CD4-positive, alpha-beta T cell treated with Interleukin-2 at 100 ng/mL for 4 hours (primary cell): ENCODE measurements at regions not wholly inside any gene's neighbourhood (a gene's known extent, or its start where the extent isn't known, plus 50 kb on each side); places are given as distances from the start of the nearest gene placed in this dataset.
"Not testable (repeated sequence)": the region's sequence is repeated elsewhere in the genome, so short reads cannot be mapped to it uniquely, and the experiment has no call there.

ENCODE experiments used
- DNase-seq: peaks from one replicate; pipeline ENCODE4 v3.0.0-alpha.2; 2020; ENCODE audit warnings: low spot score

GRCh38 chr6:9830808-9831207 is 584.1 kb downstream of the TFAP2A start:
- DNase-seq, result no peak

DNA sequence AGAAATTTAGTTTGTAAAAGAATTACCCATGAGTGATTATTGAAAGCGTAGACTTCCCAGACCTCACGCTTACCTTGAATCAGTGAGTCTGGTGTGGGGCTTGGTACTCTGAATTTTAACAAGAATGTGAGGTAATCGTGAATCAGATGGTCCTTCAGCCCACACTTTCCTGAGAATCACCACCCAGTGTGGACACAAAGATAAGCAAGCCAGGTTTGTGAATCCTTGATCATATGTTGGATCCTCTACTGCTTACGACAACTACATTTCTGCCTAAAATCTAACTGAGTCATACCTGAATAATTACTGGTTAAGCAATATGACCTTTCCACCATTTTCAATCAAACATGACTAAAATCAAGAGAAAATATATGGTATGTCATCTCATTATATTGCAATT is 589.3 kb downstream of the TFAP2A start:
- DNase-seq, result no peak

DNA sequence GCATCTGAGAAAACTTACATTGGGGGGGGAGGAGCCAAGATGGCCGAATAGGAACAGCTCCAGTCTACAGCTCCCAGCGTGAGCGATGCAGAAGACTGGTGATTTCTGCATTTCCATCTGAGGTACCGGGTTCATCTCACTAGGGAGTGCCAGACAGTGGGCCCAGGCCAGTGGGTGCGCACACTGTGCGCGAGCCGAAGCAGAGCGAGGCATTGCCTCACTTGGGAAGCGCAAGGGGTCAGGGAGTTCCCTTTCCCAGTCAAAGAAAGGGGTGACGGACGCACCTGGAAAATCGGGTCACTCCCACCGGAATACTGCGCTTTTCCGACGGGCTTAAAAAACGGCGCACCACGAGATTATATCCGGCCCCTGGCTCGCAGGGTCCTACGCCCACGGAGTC is 604.1 kb downstream of the TFAP2A start:
- not testable (repeated sequence) for DNase-seq

GRCh38 chr6:9810286-9810685 is 604.6 kb downstream of the TFAP2A start:
- no peak for DNase-seq

GRCh38 chr6:9806195-9806594 is 608.7 kb downstream of the TFAP2A start:
- DNase-seq, result no peak

- no peak for DNase-seq
These were observed 613.6 kb downstream of the TFAP2A start for GRCh38 chr6:9801249-9801754.

GRCh38 chr6:9799582-9799981 is 615.3 kb downstream of the TFAP2A start:
- DNase-seq, result no peak

DNA sequence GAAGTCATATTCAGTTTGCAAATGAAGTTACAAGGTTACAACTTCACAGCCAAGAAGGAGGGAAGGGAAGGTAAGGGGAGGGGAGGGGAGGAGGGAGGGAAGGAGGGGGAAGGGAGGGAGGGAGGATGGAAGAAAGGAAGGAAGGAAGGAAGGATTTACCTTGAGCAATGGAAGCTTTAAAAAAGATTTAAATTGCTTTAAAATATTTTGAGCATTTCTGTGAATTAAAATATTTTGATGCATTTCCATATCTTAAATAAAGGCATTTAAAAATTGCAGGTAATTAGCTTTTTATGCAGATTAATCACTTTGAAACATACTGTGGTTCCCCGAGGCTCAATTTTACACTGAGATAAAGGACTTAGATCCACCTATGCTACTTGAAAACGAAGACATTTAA is 618.0 kb downstream of the TFAP2A start:
- no peak for DNase-seq

DNA sequence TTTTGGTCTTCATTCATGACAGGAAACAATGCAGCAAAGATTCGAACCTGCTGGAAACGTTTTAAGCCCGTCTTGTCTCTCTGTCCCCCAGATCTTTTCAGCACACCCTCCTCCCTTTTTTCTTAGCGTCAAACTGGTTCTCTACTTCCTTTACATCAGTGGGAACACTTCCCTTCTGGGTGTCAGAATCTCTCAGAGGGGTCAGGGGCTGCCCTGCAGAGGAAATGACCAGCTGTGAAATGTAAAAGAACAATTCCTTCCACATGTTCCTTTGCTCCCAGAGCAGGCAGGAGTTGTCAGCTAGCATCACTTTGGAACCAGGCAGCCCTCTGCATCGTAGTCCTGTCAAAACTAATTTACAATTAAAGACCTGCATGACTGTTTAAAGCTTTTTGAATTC is 619.0 kb downstream of the TFAP2A start:
- DNase-seq, result no peak

- DNase-seq, result no peak
These were observed 625.7 kb downstream of the TFAP2A start for GRCh38 chr6:9789201-9789600.

DNA sequence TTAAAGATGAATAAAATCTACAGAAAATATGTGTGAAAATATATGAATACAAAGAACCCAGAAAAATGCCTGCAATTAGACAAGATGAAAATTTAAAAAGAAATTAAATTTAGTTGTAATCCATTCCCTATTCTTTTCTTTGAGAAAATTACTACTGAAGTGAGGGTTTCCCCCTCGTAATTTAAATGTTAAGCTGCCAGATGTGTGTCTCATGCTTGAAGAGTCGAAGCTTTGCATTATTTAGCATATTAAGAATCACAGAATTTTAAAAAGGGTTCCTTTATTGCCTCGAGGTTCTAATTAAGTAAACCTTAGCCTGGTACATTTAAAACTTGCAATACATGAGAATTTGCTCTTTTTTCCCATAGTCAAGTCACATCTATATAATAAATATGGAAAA is 630.1 kb downstream of the TFAP2A start:
- DNase-seq, result no peak

DNA sequence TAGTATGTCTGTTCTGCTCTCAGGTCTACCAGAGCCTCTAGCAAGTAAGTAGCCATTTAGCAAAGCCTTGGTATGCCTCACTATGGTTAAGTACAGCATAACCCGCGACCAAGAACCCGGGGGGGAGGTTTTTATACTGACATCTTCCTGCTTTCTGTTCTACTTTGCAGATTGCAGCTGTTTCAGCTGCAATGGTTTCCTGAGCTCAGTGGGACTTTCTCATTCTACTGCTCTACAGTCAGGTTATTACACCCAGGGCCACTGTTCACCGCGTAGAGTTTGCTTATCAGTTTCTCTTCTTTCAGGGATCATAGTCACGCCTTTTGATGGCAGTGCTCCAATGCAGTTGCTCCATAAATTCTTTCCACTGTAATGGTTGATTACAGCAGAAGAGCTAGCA is 631.3 kb downstream of the TFAP2A start:
- DNase-seq, result no peak

GRCh38 chr6:9766240-9766915 is 648.5 kb downstream of the TFAP2A start:
- DNase-seq, result no peak

DNA sequence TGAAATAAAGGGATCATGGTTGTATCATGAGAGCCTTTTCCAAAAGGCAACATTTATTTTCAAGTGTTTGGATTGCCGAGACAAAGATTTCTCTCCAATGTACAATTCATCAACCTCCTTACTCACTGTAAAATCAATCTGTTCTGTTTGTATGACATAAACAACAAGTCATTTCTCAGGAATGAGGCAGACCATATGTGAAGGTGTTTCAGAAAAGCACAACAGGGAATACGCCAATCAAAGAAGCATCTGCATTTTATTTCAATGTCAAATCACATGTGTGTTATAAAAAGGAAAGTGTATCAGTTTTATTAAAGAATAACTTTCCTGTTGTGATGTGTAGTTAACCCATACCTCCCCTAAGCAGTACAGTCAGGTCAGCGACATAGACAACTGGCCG is 653.7 kb downstream of the TFAP2A start:
- no peak for DNase-seq

GRCh38 chr6:9754515-9754914 is 660.4 kb downstream of the TFAP2A start:
- DNase-seq, result no peak

- no peak for DNase-seq
These were observed 668.9 kb downstream of the TFAP2A start for GRCh38 chr6:9745966-9746365.

DNA sequence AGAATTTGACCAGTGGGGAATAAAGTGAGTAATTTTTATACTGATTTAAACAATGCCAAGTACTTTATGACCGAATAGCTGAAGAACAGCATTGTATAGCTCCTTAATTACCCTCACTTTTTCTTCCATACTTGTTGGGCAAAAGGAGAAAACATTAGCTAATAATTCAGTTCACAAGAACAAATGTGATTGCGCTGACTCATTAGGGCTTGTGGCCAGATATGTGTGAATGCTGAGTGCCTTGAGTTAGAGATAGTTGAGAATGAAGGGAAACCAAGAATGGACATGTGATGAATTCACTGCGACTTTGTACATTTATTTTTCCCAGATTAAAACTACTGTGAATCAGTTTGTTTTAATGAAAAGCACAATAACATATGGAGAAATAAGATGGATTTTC is 669.4 kb downstream of the TFAP2A start:
- no peak for DNase-seq

GRCh38 chr6:9744119-9744518 is 670.8 kb downstream of the TFAP2A start:
- DNase-seq, result no peak

GRCh38 chr6:9732056-9732455 is 682.8 kb downstream of the TFAP2A start:
- no peak for DNase-seq

DNA sequence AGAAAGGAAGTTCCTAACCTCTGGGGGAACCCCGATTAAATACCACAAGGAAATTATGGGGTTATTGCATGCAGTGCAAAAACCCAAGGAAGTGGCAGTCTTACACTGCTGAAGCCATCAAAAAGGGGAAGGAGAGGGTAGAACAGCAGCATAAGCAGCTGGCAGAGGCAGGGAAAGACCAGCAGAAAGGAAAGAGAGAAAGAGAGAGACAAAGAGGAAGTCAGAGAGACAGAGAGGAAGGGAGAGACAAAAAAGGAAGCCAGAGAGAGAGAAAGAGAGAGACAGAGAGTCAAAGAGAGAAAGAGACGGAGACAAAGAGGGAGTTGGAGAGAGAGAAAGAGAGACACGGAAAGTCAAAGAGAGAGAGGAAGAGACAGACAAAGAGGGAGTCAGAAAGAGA is 689.1 kb downstream of the TFAP2A start:
- not testable (repeated sequence) for DNase-seq

DNA sequence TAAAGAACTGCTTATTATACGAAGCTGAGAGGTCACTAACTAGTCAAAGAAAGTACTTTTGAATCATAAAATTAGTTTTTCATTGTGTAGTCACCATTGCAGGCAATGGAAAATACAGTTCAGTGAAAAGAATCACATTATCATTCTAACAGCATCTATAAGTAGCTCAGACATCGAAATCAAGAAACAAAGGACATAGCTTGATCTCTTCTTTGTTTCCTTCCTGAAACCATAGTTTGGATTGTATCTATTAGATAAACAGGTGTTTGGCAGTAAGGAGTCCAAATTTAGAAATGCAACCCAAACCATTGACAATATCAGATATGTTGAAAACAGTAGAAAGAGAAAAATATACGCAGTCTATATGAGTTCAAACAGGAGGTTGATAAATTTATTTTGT is 697.3 kb downstream of the TFAP2A start:
- DNase-seq, result no peak

GRCh38 chr6:9711365-9711764 is 703.5 kb downstream of the TFAP2A start:
- DNase-seq, result no peak

- no peak for DNase-seq
These were observed 704.3 kb downstream of the TFAP2A start for GRCh38 chr6:9710574-9710973.

- no peak for DNase-seq
These were observed 706.3 kb downstream of the TFAP2A start for GRCh38 chr6:9708600-9708999.
